GM21786 (cell line): ENCODE measurements at regions not wholly inside any gene's neighbourhood (a gene's known extent, or its start where the extent isn't known, plus 50 kb on each side); places are given as distances from the start of the nearest gene placed in this dataset.
A peak's percentile ranks its signal among the peaks of the same experiment; 100 is the strongest.

ENCODE experiments used
- ATAC-seq: cut with Tn5 transposase; IDR thresholded peaks from one replicate; pipeline ENCODE4 v1.9.1; 2021; ENCODE audit not compliant: unreplicated experiment

DNA sequence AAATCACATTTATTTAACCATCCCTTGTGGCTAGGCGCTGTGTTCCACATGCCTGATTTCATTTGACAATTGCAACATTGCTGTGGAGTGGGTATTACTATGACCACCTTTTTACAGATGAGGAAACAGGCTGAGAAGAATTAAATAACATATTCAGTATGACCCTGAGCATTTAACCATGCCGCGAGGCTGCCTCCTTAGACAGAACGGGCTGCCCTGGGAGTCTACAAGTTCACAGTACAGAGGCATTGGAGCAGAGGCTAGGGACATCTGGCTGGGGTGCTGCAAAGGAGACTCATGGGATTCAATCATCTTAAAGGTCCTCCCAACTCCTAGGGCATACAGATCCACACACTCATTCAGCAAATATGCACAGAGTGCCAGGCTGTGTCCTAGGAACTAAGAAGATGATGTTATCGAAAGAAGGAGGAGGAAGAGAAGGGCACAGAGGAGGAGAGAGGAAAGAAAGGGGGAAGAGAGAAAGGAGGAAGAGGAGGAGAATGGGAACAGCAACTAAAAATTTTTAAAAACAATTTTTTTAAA lies 164.7 kb upstream of the CCND2 start:
- no peak for ATAC-seq

DNA sequence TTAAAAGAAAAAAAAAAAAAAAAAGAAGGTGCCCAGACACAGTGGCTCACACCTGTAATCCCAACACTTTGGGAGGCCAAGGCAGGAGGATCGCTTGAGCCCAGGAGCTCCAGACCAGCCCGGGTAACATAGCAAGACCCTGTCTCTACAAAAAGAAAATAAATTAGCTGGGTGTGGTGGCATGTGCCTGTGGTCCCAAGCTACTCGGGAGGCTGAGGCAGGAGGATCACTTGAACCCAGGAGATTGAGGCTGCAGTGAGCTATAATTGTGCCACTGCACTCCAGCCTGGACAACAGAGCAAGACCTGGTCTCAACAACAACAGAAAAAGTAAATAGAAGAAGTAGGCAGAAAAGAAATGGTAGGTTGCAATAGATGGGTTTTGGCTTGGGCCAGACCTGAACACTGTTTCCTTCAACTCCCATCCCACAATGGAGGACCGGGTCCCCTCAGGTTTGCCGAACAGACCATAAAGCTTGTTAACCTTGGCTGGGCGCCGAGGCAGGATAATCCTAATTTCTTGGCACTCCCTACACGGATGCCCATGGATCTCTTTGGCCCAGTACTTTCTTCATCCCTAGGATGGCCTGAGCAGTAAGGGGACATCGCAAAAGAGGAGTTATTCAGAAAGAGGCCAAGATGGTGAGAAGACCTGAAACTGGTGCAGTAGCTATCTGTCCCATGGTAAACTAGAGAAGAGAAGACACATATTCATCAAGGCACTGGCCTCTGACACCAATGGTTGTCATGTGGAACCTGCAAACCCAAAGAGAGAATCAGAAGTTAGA lies 165.5 kb upstream of the CCND2 start:
- ATAC-seq, result no peak

DNA sequence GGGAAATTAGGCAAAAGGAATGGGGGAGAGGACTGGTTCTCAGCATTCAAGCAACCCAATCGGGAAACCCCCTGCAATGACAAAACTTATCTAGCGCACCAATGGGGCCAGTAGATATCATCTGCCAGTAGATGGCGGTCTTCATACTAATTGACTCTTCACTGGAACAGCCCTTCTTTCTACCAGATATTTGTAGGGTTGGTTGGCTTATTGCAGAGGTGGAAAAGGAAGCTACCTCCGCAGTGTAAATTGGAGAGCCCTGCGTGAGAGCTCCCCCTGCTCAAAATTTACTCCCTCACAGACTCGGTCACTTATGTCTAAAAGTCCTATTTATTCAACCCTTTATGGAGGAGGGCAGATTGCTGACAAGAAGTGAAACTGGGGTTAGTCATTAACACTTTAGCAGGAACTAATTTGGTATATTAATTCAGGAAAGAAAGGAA lies 166.1 kb upstream of the CCND2 start:
- ATAC-seq, result peak; percentile 88

DNA sequence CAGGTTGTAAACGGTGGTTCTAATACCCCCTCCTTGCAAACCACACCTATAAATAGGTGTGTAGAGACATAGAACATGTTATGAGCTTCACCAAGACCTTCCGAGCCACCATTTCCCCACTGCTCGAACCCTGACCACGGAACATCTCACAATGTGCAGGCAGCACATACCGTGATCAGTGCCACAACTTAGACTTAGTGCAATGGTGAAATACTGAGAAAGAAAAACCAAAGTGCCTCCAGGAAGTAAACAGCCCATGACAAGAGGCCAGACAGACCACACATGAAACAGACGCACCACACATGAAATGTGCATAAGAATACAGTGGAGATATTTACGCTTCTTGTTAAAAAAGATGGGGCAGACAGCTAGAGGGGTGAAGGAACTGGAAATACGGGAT lies 166.9 kb upstream of the CCND2 start:
- ATAC-seq, result no peak

DNA sequence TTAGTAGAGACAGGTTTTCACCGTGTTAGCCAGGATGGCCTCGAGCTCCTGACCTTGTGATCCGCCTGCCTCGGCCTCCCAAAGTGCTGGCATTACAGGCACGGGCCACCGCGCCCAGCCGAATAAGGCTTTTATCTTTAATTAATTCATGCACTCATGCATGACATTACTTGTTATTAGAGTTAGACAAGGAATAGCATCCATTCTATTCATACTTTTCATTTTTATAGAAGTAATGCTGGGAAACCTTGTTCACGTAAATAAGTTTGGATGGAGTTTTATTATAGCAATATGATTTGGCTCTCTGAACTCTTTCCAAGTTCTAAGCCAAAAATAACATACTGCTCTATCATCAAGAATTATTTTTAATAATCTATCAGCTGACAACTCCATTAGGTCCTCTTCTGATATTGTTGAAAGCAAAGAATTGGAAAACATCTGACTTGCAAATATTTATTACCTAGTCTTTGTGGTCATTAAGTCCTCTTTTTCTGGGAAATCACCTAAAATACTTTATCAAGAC lies 168.8 kb upstream of the CCND2 start:
- ATAC-seq, result no peak

DNA sequence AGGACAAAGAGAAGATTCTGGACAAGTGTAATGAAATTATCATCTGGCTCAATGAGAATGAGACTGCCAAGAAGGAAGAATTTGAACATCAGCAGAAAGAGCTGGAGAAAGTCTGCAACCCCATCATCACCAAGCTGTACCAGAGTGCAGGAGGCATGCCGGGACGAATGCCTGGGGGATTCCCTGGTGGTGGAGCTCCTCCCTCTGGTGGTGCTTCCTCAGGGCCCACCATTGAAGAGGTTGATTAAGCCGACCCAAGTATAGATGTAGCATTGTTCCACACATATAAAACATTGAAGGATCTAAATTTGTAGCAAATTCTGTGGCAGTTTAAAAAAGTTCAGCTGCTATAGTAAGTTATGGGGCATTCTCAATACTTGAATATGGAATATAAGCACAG lies 174.3 kb upstream of the CCND2 start:
- no peak for ATAC-seq

DNA sequence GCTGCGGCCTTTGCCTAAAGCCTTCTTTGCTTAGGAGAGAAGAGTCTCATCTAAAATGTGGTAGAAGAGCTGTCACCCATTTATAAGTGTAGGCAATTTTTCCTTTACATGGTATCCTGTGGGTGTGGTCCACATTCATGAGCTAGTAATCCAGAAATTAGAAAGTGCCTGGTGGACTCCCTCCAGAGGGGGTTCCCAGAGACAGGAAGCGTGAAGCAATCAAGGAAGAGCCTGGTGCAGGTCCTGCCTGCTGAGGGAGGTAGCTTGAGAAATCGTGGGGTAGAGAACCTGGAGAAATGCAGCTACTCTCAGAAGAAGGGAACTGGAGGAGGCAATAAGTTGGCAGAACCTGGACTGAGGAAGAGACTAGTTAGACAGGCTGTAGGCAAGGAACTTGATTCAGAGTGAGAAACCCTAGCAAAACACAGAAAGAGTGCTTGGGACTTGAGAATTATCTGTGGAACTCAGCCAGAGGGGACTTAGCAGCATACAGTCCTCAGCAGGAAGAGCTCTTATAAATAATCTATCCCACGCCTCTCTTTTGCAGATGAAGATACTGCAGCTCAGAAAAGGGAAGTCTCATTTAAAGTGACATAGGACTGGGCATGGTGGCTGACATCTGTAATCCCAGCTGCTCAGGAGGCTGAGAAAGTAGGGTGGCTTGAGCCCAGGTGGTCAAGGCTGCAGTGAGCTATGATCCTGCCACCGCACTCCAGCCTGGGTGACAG lies 182.4 kb upstream of the CCND2 start:
- ATAC-seq, result no peak

DNA sequence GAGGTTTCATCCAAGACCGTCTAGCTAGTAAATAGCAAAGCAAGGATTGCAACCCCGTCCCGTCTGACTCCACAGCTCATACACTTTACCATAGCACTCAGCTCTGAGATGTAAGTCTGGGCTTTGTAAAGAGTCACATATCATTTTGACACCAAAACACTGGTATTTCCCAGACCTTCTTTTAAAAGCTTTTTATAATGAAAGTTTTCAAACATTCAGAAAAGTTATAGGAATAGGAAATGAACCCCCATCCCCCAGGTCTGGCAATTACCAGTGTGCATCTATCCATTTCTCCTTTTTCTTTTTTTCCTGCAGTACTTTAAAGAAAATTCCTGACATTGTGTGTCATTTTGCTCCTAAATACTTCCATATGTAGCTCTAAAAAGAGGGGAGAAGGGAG lies 183.6 kb upstream of the CCND2 start:
- no peak for ATAC-seq

DNA sequence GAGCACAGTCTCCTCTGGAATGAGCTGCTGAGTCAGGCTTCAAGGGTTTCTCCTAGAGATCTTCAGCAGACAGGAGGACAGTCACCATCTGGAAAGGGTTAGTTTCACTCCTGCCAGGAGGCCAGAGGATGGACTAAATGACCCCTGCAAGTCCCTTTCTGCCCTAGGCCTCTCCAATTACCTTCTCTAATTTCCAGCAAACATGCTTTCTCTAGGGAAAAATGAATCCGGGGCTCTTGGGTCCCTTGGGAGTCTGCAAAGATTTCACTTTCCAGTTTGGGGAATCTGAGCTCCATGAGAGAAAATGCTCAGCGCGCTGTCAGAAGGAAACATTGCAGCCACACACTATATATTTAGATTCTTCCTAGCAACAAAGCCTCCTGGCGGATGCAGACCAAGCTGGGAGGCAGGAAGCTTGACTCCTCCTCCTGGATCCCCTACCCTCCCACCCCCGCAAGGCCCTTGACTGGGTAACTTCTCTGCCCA lies 184.4 kb upstream of the CCND2 start:
- no peak for ATAC-seq

DNA sequence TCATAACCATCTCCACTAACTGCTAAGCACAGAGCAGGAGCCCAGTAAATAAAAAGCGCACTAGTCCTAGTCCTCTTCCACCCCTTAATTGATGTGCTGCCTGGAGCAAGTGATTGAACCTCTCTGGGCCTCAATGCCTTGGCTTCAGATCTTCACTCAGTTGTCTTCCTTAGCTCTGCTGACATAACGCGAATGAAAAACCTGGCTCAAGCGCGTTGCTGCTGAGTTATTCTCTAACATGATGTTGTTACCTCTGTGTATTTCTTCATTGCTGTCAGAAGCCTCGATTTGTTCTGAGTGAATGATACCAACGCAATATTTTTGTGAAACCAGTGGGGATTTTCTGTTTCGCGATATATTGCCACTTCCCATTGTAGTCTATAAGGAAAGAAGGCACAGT lies 185.1 kb upstream of the CCND2 start:
- ATAC-seq, result no peak

DNA sequence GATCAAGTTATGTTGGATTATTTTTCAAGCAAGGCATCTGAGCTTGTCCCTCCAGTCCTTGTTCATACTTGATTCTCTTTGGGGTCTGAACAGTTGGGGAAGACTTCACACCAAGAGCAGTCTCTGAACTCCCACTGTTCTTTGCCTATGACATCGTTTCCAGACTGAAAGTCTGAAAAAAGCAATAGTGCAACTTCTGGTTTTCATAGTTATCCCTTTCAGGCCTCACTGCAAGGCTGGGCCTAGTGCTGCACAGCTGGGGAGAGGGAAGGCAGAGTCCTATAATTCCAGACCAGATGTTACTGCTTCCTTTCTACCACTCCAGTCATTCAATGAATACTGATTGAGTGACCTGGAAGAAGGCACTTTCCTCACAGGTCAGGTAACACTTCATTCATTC lies 187.1 kb upstream of the CCND2 start:
- ATAC-seq, result no peak

DNA sequence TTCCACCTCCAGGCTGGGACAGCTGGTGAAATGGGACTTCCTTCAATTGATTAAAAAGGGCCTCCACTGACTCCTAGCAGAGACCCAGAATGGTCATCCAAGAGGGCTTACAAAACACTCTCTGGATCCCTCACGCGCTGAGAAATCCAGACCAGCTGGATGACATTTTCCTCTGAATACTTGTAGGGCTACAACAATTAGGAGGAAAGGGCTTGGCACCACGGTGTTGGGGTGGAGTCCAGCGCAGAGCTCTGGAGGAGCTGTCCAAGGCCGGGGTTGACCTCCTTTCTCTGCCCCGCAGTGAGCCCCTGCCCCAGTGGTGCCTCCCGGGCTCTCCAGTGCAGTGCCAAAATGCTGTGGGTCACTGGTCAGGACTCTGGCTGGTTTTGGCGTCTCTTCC lies 189.0 kb upstream of the CCND2 start:
- no peak for ATAC-seq

DNA sequence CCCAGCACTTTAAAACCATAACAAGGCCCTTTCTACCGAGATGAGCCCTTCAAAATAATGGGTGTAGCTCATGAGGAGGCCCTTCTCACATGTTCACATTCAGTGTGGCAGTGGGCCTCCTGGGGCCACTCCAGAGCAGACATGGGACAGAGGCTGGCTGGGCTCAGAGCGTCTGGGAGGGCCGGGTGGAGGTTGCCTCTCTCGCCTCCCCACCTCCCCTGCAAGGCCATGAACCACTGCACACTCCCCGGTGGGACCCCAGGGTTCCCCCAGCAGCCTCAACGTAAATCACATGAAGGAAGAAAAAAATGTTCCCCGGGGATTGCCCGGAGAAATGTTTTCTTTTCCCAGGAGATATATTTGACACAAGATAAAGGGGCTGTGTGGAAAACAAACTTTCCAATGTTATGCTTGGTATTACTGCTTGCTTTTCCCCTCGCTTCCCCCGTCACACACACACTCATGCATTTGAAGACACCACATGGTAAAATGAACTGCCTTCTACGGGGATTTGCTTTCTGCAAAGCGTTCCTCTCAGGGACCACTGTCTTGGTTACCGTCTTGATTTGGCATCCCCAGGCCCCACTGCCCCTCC lies 190.7 kb upstream of the CCND2 start:
- no peak for ATAC-seq

DNA sequence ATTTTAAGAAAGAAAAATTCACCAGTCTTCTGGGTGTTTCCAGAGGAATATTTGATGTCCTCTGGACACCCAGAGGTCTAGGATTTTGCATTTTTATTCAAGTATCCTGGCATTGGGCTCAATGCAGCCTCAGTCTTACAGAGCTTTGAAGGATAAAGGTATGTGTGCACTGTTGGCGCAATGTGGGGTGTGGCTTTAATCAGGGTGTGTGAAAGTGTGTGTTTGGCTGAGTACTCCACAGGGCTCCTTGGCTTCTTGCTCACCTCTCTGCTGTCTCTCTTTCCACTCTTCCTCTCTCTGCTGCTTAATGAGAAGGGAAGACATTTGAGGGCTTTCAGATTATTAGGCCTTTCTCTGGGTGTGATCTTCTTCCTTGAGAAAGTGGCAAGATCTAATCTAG lies 193.3 kb upstream of the CCND2 start:
- ATAC-seq, result no peak

DNA sequence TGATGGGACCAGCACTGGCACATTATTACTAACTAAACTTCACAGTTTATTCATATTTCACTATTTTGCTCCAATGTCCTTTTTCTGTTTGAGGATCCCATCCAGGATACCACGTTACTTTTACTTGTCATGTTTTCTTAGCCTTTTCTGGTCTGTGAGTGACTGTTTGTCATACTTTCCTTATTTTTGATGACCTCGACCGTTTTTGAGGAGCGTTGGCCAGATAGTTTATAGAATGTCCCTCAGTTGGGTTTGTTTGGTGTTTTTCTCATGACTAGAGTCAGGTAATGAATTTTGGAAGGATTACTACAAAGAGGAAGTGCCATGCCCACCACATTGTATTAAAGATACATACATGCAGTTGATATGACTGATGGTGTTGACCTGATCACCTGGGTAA lies 199.4 kb upstream of the CCND2 start:
- no peak for ATAC-seq

DNA sequence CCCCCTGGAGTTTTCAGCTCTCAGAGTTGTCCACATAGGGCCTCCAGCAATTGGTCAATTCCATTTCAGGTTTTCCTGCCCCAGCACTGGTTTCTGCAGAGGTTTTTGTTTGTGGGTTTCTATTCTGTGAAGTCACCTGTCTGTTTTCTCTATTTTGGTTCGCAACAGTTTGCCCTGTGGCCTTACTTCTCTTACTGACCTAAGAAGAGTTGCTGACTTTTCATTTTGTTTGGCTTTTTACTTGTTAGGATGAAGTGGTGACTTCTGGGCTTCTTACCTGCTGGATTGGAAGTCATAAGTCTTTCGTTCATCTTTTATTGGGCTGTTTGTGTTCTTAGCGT lies 196.4 kb upstream of the PARP11 start:
- no peak for ATAC-seq

DNA sequence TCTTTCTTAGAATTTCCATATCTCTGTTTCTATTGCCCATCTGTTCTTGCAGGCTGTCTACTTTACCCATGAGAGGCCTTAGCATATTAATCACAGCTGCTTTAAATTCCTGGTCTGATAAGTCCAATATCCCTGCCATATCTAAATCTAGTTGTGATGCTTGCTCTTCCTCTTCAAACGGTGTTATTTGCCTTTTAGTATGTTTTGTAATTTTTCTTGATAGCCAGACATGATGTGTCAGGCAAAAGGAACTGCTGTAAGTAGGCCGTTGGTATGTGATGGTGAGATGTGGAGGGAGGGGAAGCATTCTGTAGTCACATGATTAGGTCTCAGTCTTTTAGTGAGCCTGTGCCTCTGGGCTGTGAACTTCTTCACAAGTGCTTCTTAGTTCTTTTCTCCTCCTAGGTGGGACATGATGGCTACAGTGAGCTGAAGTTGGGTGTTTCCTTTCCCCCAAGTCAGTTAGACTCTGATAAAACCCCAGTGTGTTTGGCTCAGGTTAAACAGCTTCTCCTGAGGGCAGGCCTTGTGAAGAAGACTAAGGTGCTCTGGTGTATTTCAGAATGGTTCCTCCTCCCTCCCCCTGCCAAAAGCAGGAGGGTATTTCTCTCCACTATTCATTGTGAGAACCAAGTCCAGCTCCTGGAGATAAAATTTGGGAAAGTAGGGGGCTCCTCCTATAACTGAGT lies 195.9 kb upstream of the PARP11 start:
- no peak for ATAC-seq

DNA sequence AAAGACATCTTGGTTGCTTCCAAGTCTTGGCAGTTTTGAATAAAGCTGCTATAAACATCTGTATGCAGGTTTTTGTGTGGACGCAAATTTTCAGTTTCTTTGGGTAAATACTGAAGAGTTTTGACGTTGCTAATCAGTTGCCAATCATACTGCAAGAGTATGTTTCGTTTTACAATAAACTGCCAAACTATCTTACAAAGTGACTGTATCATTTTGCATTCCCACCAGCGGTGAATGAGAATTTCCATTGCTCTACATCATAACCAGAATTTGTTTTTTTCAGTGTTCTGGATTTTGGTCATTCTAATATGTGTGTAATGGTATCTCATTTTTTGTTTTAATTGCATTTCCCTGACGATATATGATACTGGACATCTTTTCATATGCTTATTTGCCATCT lies 190.8 kb upstream of the PARP11 start:
- ATAC-seq, result no peak

DNA sequence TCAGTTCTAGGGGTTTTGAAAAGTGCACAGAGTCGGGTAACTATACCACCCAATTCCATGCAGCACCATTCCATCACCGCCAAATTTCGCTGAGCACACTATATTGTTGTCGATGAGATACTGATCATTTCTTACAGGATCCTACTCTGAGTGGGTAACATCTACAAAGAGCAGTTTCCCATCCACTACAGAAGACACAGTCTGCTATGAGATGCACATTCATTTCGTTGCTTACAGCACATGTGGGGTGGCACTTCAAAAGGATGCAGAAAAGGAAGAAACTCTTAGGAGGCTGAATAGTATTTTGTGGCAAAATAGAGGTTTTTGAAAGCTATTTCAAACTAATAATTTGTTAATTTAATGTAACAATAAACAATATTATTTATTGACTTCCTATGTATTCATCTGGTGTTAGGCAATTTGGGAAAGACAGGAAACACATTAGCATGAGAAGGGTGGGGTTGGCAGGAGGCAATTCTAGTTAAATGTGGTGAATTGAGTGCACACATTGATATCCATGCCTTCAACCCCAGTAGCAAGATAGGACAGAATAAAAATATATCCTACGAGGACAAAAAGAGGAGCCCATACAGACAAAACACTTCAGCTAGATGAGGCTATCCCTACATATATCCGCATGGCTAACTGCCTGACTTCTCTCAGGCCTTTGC lies 186.8 kb upstream of the PARP11 start:
- no peak for ATAC-seq
